HG02610 (cell line): ENCODE measurements at regions not wholly inside any gene's neighbourhood (a gene's known extent, or its start where the extent isn't known, plus 50 kb on each side); places are given as distances from the start of the nearest gene placed in this dataset.
"Not testable (repeated sequence)": the region's sequence is repeated elsewhere in the genome, so short reads cannot be mapped to it uniquely, and the experiment has no call there.

Source experiments
- ATAC-seq: cut with Tn5 transposase; IDR thresholded peaks from one replicate; pipeline ENCODE4 v1.9.1; 2021; ENCODE audit warnings: mild to moderate bottlenecking, moderate library complexity; ENCODE audit not compliant: unreplicated experiment

DNA sequence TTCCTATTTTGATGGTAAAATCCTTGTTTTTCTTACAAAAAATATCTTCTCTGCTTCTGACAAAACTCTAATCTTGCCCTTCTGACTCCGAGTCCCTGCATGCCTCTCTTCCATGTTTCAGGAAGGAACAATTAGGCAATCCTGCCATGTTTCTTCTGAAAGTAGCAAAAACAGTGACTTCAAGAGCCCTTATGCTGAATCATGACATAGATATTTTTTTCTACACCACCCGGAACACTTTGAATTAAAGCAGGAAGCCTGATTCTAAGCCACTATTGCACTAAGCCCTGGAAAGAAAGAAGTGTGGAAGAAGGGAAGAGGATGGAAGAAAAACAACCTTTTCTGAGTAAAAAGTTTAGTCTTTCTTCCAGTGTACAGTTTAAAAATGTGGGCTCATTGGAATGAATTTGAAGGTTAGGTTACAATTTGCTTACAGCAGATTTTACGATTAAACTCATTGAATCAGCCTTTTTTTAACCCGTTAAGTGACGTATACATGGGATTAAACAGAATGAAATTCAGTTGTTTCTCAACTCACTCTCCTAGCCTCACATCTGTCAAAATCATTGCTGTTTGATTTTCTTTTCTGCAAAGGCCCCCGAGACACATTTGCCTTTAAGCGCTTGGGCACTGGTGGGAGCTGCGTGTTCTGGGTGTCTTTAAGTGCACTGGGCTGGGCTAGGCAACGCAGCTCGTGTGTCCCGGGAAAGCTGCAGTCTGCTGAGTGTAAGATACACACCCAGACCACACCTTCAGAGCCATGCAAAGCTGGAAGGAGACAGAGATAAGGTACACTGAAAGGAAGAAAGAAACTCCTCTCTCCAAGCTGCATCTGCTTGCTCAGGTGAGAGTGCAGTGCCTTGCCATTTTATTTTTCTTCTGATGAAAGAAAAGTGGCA is 159.4 kb upstream of the CITED2 start:
- no peak for ATAC-seq

DNA sequence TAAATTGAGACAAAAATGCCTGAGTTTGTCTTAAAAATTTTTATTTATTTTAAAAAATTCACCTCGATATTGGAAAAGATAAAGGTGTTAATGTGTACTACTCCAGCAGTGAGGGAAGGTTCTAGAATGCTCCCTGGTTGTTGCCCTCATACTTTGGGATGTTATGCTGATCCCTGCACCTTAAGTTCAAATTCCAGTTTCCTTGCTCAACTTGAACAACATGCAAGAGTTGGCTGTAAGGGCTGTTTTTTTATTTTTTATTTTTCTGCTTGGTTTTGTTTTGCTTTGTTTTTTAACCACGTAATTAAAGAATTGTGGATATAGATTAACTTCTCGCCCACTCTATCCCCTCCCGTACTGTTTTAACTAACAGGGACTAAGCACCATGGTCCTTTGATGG is 158.7 kb upstream of the CITED2 start:
- ATAC-seq, result no peak

DNA sequence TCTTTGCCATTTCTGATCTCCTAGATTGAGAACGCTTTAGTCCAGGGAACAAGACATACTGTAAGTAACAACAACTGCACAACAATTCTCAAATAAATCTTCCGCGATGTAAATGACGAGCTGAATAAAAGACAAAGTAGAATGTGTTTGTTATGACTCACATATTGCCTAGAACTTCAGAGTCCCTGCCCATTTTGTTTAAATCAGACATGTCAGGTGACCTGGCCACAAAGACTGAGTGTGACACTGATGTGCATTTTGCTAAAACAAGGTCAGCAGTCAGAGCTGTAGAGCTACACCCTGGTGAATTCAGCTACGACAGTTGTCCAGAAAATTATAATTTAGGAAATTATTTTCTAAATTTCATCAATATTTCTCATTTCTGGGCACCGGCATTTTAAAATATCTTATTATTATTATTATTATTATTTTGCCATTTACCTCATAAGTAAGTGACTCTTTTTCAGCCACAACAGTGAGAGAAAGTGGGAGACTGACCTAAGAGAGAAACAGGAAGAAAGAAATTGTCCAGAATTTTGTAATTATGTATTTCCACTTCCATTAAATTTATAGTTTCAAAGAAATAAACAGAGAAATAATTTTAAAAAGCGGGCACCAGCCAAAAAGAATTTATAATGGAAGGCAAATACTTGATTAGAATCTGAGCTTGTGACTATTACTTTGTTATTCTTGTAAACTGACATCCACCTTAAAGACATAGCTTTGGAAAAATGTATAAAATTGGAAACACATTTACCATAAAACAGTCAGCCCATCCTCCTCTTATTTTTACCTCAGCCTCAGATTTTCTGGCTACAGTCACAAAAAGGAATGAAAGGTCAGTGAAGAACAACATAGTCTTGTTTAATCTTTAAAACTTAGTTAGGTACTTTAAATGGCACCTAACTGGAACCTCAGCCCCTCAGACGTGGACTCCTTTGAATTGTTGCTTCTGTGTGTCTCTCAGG is 157.0 kb upstream of the CITED2 start:
- ATAC-seq, result no peak

DNA sequence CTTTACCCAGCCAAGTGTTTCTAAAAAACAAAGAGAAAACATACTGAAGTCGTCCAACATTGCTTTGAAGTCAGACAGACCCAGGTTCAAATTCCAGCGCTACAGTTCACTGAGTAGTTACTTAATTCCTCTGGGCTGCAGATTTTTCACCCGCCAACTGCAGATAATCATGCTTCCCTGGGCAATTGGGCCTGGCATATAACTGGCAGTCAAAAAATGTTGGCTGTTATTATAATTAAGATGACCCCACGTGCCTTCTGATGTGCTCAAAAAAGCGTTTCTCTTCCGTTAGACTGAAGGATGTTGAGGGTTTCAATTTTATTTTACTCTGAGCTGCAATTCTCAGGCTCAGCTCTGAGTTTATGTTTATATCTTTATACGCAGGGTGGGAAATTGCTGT is 156.1 kb upstream of the CITED2 start:
- ATAC-seq, result no peak

DNA sequence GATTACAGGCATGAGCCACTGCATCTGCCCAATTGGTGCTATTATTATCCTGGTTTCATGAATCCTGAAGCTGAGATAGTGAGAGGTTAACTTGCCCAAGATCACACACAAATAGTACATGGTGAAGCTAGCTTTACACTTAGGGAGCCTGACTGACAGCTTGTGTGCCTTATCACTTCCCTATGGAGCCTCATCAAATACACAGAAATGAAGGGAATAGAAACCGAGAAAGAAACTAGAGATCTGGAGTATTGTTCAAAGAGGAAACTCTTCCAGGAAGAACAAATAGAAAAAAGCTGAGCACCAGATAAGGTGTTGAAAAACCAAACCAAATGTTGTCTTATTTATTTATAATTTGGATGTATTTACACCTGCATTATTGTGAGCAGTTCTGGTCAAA is 155.0 kb upstream of the CITED2 start:
- no peak for ATAC-seq

DNA sequence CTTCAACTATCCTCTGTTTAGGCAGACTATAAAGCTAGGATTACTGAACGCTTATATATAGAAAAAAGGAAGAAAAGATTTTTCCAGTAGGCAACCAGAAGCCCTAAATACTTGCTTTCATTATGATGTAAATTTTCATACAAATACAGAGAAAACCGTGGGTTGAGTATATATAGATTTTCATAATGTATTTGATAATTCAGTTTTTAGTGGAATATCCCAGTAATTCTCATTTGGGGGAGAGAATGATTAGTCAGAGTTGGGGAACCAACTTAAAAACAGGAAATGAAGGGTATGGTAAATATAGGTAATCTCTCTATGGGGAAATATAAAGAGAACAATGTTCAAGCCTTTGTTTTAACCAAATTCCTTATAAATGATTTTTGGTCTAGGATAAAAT is 154.0 kb upstream of the CITED2 start:
- no peak for ATAC-seq

DNA sequence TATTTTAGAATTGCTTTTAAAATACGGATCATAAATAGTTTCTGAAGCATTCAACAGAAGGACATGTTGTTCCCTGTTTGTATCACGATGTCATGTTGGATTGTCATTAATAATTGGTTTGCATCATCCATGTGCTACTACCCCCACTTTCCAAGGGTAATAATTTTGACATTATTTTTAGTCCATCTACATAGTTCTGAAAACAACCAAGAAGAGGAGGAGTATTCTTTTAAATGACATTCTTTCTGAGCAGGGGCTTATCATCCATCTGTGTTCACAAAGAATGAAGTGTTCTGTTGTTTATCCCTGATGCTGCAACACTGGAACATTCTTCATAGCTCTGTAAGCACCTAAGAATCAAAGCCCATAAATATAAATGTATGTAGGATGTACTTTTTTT is 151.0 kb upstream of the CITED2 start:
- ATAC-seq, result no peak

DNA sequence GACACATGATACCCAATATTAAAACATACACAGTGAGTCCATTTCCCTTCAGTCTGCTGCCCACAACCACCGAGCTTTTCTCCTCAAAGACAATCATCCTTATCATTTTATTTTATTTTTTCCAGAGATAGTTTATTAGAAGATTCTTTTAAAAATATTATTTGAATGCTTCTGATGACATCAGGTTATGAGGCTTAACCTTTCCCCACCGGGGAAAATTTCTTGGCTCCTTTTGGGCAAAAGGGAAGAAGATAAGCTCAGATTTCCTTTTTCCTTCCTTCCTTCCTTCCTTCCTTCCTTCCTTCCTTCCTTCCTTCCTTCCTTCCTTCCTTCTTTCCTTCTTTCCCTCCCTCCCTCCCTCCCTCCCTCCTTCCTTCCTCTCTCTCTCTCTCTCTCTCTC is 149.5 kb upstream of the CITED2 start:
- ATAC-seq, result no peak

DNA sequence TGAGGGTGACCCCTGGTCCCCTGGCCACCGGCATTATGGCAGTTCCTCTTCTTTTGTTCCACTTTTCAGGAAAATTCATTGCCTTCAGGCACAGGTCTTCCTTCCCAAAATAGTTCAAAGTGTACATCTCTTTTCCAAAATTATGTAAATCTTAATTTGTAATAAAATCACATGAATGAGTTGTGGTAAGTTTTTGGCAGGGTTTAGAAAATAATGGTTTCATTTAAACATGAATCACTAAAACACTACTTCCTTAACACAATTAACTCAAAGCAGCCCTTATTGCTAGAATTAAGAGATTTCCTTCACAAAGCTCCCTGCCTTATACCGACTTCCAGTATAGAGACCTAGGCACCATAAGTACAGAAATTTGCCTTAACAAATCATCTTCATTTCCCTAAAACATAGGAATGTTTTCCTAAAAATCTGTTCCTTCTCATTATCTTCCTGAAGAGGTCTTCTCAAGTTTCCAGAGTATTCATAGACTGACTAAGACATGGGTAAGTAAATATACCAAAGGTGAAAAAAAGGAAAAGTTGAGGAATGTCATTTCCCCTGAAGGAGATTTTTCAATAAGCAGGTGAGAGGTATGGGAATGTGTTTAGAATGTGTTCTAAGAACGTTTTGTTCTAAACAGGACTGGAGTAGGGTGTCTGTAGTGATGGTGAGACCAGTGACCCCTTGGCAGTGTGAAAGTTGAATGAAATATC is 148.2 kb upstream of the CITED2 start:
- no peak for ATAC-seq

DNA sequence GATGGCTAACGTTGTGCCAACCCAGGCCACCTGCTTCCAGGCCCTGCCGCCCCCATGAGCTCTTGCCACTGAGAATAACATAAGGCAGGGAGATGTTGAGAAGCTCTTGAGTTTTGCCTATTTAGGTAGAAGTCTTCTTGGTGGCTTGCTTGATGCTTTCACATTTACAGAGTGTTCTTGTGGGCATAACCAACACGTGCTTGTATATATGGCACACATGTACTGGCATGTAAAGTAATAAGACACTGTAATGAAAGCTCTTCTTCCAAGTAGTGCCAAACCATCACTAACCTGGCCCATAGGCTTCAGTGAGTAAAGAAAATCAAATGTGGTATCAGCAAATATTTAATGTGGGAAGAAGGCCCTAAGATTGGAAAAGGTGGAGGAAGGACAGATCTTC is 146.9 kb upstream of the CITED2 start:
- ATAC-seq, result no peak

DNA sequence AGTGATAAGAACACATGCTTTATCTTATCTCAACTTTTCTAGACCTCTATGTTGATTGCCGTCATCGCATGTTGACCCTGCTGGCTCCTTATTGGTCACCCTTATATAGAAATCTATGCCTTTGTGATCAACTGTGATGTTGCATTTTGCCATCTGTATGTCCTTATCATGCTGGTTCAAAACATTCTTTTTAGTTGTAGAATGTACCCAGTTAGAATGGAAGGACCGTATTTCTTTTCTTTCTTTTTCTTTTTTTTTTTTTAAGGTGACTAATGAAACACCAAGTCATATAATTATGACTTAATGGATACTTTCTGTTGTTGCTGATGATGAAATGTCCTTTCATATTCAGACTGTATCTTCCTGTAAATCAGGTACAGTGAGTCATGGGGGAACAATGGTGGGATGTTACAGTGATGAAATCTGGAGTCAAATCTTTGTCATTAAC is 145.9 kb upstream of the CITED2 start:
- ATAC-seq, result no peak

DNA sequence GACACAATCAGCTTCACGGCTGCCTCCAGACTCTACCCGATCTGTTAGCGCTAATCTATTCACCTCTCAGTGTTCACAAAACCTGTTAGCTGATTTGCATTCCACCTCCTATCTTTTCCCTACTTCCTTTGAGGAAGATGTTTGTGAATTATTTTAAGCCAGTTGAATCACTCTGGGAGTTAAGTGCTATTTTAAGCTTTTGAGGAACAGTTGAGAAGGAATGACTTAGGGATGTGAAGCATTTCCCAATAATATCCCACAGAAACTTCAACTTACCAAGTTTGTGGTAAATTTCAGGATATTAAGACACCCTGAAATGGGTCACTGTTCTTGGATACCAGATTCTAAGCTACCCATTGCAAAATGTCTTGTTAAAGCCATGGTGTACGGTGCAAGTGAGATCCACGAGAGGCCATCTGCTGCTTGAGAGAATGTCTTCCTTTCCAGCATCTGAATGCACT is 145.2 kb upstream of the CITED2 start:
- ATAC-seq, result no peak

DNA sequence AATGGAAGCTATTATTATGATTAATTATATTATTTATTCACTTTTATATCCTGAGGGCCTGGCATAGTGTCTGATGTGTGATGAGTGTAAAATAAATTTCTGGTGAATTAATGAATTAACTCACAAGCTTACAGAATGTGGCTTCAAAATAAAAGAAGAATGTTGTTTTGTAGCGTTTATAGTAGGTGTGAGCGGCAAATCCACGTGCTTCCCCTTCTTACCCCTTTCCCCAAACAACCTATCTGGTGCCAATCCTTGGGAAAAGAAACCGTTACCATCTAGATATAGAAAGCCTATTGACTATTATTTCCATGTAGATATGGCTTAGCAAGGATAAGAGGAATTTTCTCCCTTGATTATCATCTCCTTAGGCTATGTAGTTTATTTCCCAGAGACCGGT is 144.6 kb upstream of the CITED2 start:
- no peak for ATAC-seq

DNA sequence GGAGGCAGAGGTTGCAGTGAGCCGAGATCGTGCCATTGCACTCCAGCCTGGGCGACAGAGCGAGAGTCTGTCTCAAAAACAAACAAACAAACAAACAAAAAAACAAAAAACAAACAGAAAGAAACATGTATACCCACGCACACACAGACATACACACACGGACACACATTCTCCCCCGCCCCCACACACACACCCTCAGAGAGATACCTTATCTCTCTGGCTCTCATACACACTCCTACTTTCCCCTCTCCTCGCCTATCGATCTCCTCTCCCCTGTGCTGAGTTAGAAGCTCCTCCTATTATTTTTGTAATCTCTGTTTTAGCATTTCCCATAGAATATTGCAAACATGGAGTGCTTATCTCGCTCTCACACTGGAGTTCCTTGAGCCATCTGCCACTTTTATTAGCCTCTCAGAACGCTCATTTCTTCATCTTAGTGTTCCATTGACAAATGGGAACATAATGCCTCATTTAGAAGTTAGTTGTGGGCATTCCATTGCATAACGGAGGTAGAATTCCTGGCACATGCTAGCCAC is 144.2 kb upstream of the CITED2 start:
- no peak for ATAC-seq

DNA sequence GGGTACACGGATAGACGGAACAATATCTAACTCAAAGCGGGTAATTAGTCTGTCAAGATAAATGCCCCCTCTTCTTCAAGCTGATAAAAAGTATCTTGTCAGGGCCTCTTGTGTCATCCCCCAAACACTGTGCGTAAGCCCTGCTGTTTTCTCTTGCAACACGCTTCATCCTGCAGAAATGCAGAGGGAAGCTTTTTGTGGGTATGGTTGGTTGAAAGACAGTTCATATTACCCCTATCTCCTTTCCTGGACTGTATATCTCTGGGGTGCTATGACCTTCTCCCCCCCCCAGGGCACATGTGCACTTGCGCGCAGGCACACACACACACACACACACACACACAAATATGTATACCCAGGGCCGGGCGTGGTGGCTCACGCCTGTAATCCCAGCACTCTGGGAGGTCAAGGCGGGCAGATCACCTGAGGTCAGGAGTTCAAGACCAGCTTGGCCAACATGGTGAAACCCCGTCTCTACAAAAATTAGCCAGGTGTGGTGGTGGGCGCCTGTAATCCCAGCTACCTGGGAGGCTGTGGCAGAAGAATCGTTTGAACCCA is 143.6 kb upstream of the CITED2 start:
- ATAC-seq, result not testable (repeated sequence)

DNA sequence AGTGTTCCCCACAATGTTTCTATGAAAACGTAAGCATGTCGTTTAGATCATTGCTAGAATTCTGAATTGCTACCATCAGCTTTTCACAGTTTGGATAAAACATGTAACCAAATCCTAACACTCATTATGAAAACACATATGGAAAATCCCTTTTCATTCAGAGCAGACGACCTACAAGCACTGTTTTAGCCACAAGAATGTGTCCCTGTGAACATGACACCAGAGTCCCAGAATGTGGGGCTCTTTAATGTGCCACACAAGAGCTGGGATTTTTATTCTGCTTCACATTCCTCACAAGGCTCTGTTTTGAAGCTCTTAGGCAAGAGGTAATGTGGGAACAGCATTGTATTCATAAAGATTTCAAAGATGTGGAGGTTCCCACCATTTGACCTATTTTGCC is 141.1 kb upstream of the CITED2 start:
- peak; percentile 84 for ATAC-seq

DNA sequence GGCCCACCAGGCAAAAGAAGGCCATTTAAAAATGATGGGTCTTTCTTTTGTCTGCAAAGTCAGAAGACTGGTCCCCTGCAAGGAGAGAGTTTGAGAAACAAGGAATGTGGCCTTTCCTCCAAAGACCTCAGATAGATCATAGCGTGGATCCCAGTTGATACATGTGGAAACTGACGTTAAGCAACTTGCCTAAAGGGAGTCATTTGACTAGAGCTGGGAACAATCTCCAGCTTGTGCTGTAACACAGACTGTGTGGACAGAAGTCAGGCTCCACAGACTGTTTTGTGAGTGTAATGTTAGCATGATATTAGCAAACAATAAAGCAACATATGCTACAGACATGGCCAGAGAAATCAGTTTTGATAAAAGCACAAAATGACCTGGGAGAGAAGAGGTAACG is 140.4 kb upstream of the CITED2 start:
- peak; percentile 12 for ATAC-seq

DNA sequence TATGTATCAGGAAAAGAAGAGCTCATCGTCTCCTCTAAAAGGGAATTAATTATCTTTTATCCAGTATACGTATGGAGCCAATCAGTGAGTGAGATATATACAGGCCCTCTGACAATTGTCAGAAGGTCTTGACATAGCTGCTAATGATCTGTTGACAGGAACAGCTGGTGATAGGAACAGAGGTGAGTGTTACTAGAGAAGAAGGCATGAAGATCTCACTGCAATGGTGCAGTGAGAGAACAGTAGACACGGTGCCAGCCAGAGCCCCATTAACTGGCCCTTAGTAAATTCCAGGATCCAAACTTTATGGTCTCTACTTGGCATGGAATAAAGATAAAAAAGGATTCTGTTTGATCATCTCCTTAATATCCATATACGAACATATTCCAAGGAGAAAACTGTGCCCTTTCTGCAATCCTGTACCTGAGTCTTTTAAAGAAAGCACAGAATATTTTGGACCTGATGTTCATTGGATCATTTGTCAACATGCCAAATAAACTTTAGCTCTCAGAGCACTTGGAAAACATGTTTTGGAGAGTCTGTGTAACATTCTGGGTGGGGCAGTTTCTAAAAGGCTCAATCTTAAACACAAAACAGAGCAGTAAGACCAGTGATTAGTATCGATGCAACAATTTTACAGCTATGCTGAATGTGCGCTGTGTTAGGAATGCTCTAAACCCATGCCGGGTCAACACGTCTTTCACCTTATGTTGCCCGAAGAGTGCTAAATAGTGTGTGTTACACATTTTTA is 135.8 kb upstream of the CITED2 start:
- no peak for ATAC-seq

DNA sequence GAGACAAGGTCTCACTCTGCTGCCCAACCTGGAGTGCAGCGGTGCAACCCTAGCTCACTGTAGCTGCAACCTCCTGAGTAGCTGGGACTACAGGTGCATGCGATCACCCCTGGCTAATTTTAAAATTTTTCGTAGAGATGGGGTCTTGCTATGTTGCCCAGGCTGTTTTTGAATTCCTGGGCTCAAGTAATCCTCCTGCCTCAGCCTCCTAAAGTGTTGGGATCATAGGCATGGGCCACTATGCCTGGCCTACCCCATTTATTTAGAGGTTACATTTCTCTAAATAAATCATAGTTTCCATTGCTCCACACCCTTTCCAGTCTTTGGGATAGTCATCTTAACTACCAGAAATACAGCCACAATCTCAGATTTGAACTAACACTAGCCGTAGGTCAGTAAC is 134.7 kb upstream of the CITED2 start:
- ATAC-seq, result no peak

DNA sequence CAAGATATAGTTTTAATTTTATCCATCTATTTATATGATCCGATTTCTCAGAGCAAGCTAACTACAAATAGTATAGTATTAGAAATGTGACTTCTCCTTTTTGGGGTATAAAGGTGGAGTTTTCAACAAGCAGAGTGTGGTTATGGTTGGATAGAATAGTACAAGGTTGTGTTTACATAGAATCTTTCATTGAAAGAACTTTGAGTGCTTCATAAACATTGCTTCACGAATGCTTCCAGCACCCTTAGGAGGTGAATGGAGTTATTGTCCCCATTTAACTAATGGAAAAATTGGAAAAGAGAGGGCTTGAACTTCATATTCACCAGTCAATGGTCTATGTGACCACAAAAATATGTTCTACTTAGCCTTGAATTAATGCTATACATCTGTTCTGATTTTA is 134.1 kb upstream of the CITED2 start:
- no peak for ATAC-seq
